ENCODE measurements at regions not wholly inside any gene's neighbourhood (a gene's known extent, or its start where the extent isn't known, plus 50 kb on each side); places are given as distances from the start of the nearest gene placed in this dataset.

- under 1% methylated on average over 8 of the region's 8 CpGs for WGBS (ENCODE audit: insufficient coverage, insufficient replicate concordance, low lambda C conversion rate, missing lambda C conversion rate)
- TF ChIP-seq PBX3 (IDR thresholded peaks at IDR 0.05; ENCODE audit: insufficient replicate concordance, low read depth, low read length) (peak; percentile 36), MXI1 (IDR thresholded peaks at IDR 0.05; ENCODE audit: low read depth, low read length) (no peak), NR2C2 (IDR thresholded peaks at IDR 0.05; ENCODE audit: borderline replicate concordance, control insufficient read depth, insufficient read length, low read depth) (no peak), NFXL1 (IDR thresholded peaks at IDR 0.05; ENCODE audit: borderline replicate concordance) (no peak), WRNIP1 (IDR thresholded peaks at IDR 0.05; ENCODE audit: borderline replicate concordance, low read depth, low read length) (no peak), ZZZ3 (IDR thresholded peaks at IDR 0.05; ENCODE audit: control insufficient read depth, insufficient read length, low read depth) (no peak), NKRF (conservative IDR thresholded peaks at IDR 0.05) (no peak), BCLAF1 (IDR thresholded peaks at IDR 0.05) (no peak), SMAD1 (IDR thresholded peaks at IDR 0.05; ENCODE audit: low read depth, partially characterized antibody) (no peak), HDAC2 (IDR thresholded peaks at IDR 0.05) (no peak), HCFC1 (IDR thresholded peaks at IDR 0.05; ENCODE audit: low read length) (no peak), USF1 (IDR thresholded peaks at IDR 0.05; ENCODE audit: borderline replicate concordance, extremely low read length, insufficient read depth, low read depth, low read length) (no peak), GABPA (IDR thresholded peaks at IDR 0.05; ENCODE audit: low read depth) (peak; percentile 77; the same call in 1 of the 2 replicates), RB1 (IDR thresholded peaks at IDR 0.05; ENCODE audit: borderline replicate concordance) (no peak), CBX3 (IDR thresholded peaks at IDR 0.05; ENCODE audit: borderline replicate concordance, low read depth) (no peak), IKZF1 (conservative IDR thresholded peaks at IDR 0.05) (peak; percentile 64)
Observed at GRCh38 chr1:101178688-101179491, 57.9 kb upstream of the S1PR1 start.

More at GRCh38 chr1:101178688-101179491, 57.9 kb upstream of the S1PR1 start:
- peak; percentile 91 for FAIRE-seq
- H3K4me3 ChIP-seq: peak overlapping the region; percentile 32; the same call in 1 of the 2 replicates
- no peaks in the 10 kb centered on the region for H3K36me3 ChIP-seq (ENCODE audit: control insufficient read depth in 2 of 2, insufficient read depth in 2 of 2, low read length in 1 of 2)
- ChIA-PET CTCF (interaction anchor here (0.6 to 3.2 kb wide), 5 partner anchors 60 to 259 kb away, joined by 3 to 17 read pairs (median 3); no protein-coding TSS in a partner anchor), RAD21 (ENCODE audit: unreplicated experiment) (interaction anchor here (0.6 to 2.3 kb wide), 9 partner anchors 20 to 259 kb away, joined by 3 to 12 read pairs (median 6); no protein-coding TSS in a partner anchor), POLR2A (interaction anchor here (1.1 to 2.6 kb wide), 3 partner anchors 15 to 34 kb away, joined by 3 to 9 read pairs (median 4); no protein-coding TSS in a partner anchor), SMC1A (ENCODE audit: uncharacterized antibody, unreplicated experiment) (interaction anchor here (0.7 to 2.7 kb wide), 11 partner anchors 9 to 152 kb away, joined by 3 to 13 read pairs (median 6); partner anchors contain the start of gene DPH5)
- no peaks in the 10 kb centered on the region for H4K20me1 ChIP-seq (ENCODE audit: control insufficient read depth, insufficient read depth)
- in situ Hi-C loops (cut with MboI) (no loop called here), intact Hi-C loops (cut with micrococcal nuclease; ENCODE audit: unreplicated experiment) (loop anchor here (1.0 to 5.0 kb wide), 6 partner anchors 20 to 178 kb away; partner anchors contain the start of gene DPH5)
- H3K9me3 ChIP-seq (replicated peaks; ENCODE audit: control insufficient read depth, insufficient read depth, low read length): no peaks in the 10 kb centered on the region
- H2AFZ ChIP-seq (ENCODE audit: control insufficient read depth, low read depth, low read length): peak overlapping the region; percentile 68
- H3K9ac ChIP-seq (ENCODE audit: control insufficient read depth, insufficient read depth, low read length): peak overlapping the region; percentile 53
- peak overlapping the region; percentile 72 for H3K4me2 ChIP-seq (ENCODE audit: control insufficient read depth, insufficient read depth)
- H3K27me3 ChIP-seq (replicated peaks in 1 of 2; ENCODE audit: control insufficient read depth in 2 of 2, insufficient read depth in 2 of 2, low read length in 1 of 2): no peaks in the 10 kb centered on the region
- H3K27ac ChIP-seq (ENCODE audit: control insufficient read depth, insufficient read depth): peak overlapping the region; percentile 94
- peak; percentile 80 for DNase-seq (ENCODE audit: low read depth, low spot score)
- no peaks in the 10 kb centered on the region for H3K79me2 ChIP-seq (ENCODE audit: control insufficient read depth, insufficient read depth, low read length)
- peaks cover 16% of the 10 kb centered on the region for H3K4me1 ChIP-seq (ENCODE audit: control insufficient read depth, insufficient read depth, low read length)
- ATAC-seq: peak; percentile 88
- BruUV-seq (replicated peaks): no TSS peak
